ENCODE measurements at regions not wholly inside any gene's neighbourhood (a gene's known extent, or its start where the extent isn't known, plus 50 kb on each side); places are given as distances from the start of the nearest gene placed in this dataset.

DNA sequence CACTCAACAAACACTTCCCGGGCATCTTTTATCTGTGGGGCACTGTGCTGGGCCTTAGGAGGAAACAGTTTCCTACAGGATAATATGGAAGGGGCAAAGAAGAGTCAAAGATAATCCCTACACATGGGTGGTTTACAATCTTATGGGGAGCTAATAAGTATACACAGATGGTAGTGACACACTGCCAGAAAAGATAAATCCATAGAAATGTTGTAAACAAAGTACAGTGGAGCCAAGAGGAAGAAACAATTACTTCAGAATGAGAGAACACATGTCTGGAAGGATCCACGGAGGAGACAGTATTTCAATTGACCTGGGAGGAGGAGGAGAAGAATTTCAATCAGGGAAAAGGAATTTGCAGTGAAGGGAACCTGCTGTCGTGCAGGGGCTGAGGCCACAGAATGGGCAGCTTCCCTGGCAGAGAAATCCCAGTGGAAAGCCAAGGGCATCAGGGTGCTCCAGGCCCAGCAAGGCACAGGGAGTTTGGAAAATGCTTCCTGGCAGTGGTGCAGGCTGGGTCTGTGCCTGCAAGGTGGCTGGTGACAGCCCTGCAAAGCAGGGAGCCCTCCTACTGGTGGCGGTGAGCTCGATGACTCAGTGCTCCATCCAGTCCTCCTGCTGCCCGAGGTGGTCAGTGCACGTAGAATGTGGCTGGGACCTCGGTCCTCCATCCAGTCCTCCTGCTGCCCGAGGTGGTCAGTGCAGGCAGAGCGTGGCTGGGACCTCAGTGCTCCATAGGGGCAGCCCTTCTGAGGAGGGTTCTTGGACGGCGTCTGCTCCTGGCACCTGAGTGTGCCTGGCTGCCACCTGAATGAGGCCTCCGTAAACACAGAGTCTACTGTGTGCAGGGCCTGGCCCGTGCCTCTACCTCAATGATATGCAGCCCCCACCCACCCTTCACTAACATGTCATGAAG, 444.3 kb upstream of the B3GAT1 start:
- TF ChIP-seq, protein P1, sequence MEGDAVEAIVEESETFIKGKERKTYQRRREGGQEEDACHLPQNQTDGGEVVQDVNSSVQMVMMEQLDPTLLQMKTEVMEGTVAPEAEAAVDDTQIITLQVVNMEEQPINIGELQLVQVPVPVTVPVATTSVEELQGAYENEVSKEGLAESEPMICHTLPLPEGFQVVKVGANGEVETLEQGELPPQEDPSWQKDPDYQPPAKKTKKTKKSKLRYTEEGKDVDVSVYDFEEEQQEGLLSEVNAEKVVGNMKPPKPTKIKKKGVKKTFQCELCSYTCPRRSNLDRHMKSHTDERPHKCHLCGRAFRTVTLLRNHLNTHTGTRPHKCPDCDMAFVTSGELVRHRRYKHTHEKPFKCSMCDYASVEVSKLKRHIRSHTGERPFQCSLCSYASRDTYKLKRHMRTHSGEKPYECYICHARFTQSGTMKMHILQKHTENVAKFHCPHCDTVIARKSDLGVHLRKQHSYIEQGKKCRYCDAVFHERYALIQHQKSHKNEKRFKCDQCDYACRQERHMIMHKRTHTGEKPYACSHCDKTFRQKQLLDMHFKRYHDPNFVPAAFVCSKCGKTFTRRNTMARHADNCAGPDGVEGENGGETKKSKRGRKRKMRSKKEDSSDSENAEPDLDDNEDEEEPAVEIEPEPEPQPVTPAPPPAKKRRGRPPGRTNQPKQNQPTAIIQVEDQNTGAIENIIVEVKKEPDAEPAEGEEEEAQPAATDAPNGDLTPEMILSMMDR (IDR thresholded peaks at IDR 0.05; ENCODE audit: low read depth, low read length) = no peak
- TF ChIP-seq, protein P2, sequence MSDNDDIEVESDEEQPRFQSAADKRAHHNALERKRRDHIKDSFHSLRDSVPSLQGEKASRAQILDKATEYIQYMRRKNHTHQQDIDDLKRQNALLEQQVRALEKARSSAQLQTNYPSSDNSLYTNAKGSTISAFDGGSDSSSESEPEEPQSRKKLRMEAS (IDR thresholded peaks at IDR 0.05; ENCODE audit: low read depth, low read length) = no peak
- no peak for TF ChIP-seq POLR2A (IDR thresholded peaks at IDR 0.05; ENCODE audit: extremely low read depth, insufficient read length)
- no peak for TF ChIP-seq MYC (IDR thresholded peaks at IDR 0.05; ENCODE audit: low read depth, low read length)

All from NB4 (cell line).